Neural cell (in vitro differentiated cells): ENCODE measurements at regions not wholly inside any gene's neighbourhood (a gene's known extent, or its start where the extent isn't known, plus 50 kb on each side); places are given as distances from the start of the nearest gene placed in this dataset.

ENCODE experiments used
- H2AFZ ChIP-seq: fragments of 200-600, 300-800 bp; sonication (generic), shearing (Covaris generic); 2 replicates; pipeline ENCODE4 v1.6.0; 2014; ENCODE audit warnings: low read depth, mild to moderate bottlenecking, antibody characterized with exemption, low read length, moderate library complexity
- H3F3A ChIP-seq: fragments of 200-600 bp; shearing (Covaris generic); 2 replicates; pipeline ENCODE4 v1.6.1; 2016; ENCODE audit warnings: mild to moderate bottlenecking, moderate library complexity, mixed read lengths, antibody characterized with exemption, low read length; ENCODE audit not compliant: insufficient read depth, poor library complexity, severe bottlenecking
- H3K27ac ChIP-seq: fragments of 200-600, 300-800 bp; sonication (generic), shearing (Covaris generic); 2 replicates; pipeline ENCODE4 v1.5.1; 2014; ENCODE audit warnings: mild to moderate bottlenecking, low read length, moderate library complexity
- H3K27me3 ChIP-seq: fragments of 300-800, 200-600 bp; sonication (generic), shearing (Covaris generic); 2 replicates; pipeline ENCODE4 v1.6.0; 2014; ENCODE audit warnings: mild to moderate bottlenecking, low read depth, low read length, moderate library complexity; ENCODE audit not compliant: insufficient read depth
- H3K36me3 ChIP-seq: fragments of 300-800, 200-600 bp; sonication (generic), shearing (Covaris generic); 2 replicates; pipeline ENCODE4 v1.5.1; 2014; ENCODE audit warnings: mild to moderate bottlenecking, antibody characterized with exemption, low read length, moderate library complexity; ENCODE audit not compliant: insufficient read depth
- H3K4me2 ChIP-seq: fragments of 300-800, 200-600 bp; sonication (generic), shearing (Covaris generic); 2 replicates; pipeline ENCODE4 v1.6.0; 2014; ENCODE audit warnings: mild to moderate bottlenecking, low read length
- H3K4me3 ChIP-seq: fragments of 300-800, 200-600 bp; sonication (generic), shearing (Covaris generic); 2 replicates; pipeline ENCODE4 v1.5.1; 2014; ENCODE audit warnings: mild to moderate bottlenecking, low read length, moderate library complexity
- H3K79me2 ChIP-seq: fragments of 200-600 bp; shearing (Covaris generic); replicated peaks from 2 replicates; pipeline ENCODE4 v1.6.0; 2014; ENCODE audit warnings: mild to moderate bottlenecking, low read length, moderate library complexity; ENCODE audit not compliant: insufficient read depth
- H3K9ac ChIP-seq: fragments of 300-800, 200-600 bp; sonication (generic), shearing (Covaris generic); 2 replicates; pipeline ENCODE4 v1.6.1; 2016; ENCODE audit warnings: mild to moderate bottlenecking, low read length, mixed read lengths
- H3K9me2 ChIP-seq: fragments of 200-600 bp; shearing (Covaris generic); 2 replicates; pipeline ENCODE4 v1.6.1; 2016; ENCODE audit warnings: mild to moderate bottlenecking, low read length, mixed read lengths; ENCODE audit not compliant: insufficient read depth
- H3K9me3 ChIP-seq: fragments of 200-600, 300-800 bp; sonication (generic), shearing (Covaris generic); 2 replicates; pipeline ENCODE4 v1.6.1; 2016; ENCODE audit warnings: mild to moderate bottlenecking, mixed run types, low read length, moderate library complexity, mixed read lengths
- H4K20me1 ChIP-seq: fragments of 200-600 bp; shearing (Covaris generic); 2 replicates; pipeline ENCODE4 v1.6.1; 2016; ENCODE audit warnings: mild to moderate bottlenecking, mixed run types; ENCODE audit not compliant: insufficient read depth
- CTCF ChIP-seq: fragments of 450-650 bp; IDR thresholded peaks from 2 replicates; pipeline ENCODE4 v1.5.1; 2014; ENCODE audit warnings: antibody characterized with exemption, mild to moderate bottlenecking, moderate library complexity; ENCODE audit not compliant: poor library complexity, severe bottlenecking
- EP300 ChIP-seq: fragments of 450-650 bp; conservative IDR thresholded peaks from 2 replicates; pipeline ENCODE4 v1.6.1; 2014; ENCODE audit warnings: antibody characterized with exemption, mild to moderate bottlenecking, moderate library complexity; ENCODE audit not compliant: poor library complexity, severe bottlenecking
- EZH2 ChIP-seq: fragments of 200-600, 300-800 bp; shearing (Covaris generic), sonication (generic); IDR thresholded peaks from 2 replicates; pipeline ENCODE4 v1.6.1; 2014; ENCODE audit warnings: antibody characterized with exemption, low read length, borderline replicate concordance, mild to moderate bottlenecking; ENCODE audit not compliant: insufficient read depth, poor library complexity, severe bottlenecking
- MXI1 ChIP-seq: fragments of 450-650 bp; conservative IDR thresholded peaks from 2 replicates; pipeline ENCODE4 v1.6.1; 2014; ENCODE audit warnings: antibody characterized with exemption, mild to moderate bottlenecking; ENCODE audit not compliant: poor library complexity, severe bottlenecking
- POLR2AphosphoS5 ChIP-seq: IDR thresholded peaks from 2 replicates; pipeline ENCODE4 v1.6.1; 2012
- RAD21 ChIP-seq: fragments of 450-650 bp; conservative IDR thresholded peaks from 2 replicates; pipeline ENCODE4 v1.6.1; 2014; ENCODE audit warnings: antibody characterized with exemption, mild to moderate bottlenecking, moderate library complexity
- REST ChIP-seq: IDR thresholded peaks from 2 replicates; pipeline ENCODE4 v1.6.1; 2012; ENCODE audit warnings: borderline replicate concordance
- SMC3 ChIP-seq: fragments of 450-650 bp; conservative IDR thresholded peaks from 2 replicates; pipeline ENCODE4 v1.6.1; 2014; ENCODE audit warnings: antibody characterized with exemption, mild to moderate bottlenecking, moderate library complexity; ENCODE audit not compliant: poor library complexity
- TAF1 ChIP-seq: IDR thresholded peaks from 2 replicates; pipeline ENCODE4 v1.6.1; 2012; ENCODE audit warnings: low read depth

- H3K79me2 ChIP-seq = no peaks in the 10 kb centered on the region
- TF ChIP-seq RAD21 (no peak), SMC3 (no peak)
- no peak overlapping the region for H3K4me3 ChIP-seq
- H3K27me3 ChIP-seq = no peaks in the 10 kb centered on the region
- H3K9ac ChIP-seq = no peak overlapping the region
- H2AFZ ChIP-seq = no peak overlapping the region
- H3F3A ChIP-seq = no peaks in the 10 kb centered on the region
- H3K36me3 ChIP-seq = no peaks in the 10 kb centered on the region
- no peaks in the 10 kb centered on the region for H3K9me3 ChIP-seq
- no peak overlapping the region for H3K27ac ChIP-seq
- H3K4me2 ChIP-seq = no peak overlapping the region
- no peaks in the 10 kb centered on the region for H4K20me1 ChIP-seq
- H3K9me2 ChIP-seq = no peaks in the 10 kb centered on the region
These were observed 606.5 kb upstream of the ADAMTS16 start for GRCh38 chr5:4533457-4534105.

- Histone ChIP-seq H3K27me3 (no peaks in the 10 kb centered on the region), H3K4me3 (no peak overlapping the region), H3K4me2 (no peak overlapping the region), H3K9ac (no peak overlapping the region), H3K9me2 (no peaks in the 10 kb centered on the region), H3K9me3 (no peaks in the 10 kb centered on the region), H3K79me2 (no peaks in the 10 kb centered on the region), H2AFZ (no peak overlapping the region), H3K36me3 (no peaks in the 10 kb centered on the region), H3F3A (no peaks in the 10 kb centered on the region), H4K20me1 (no peaks in the 10 kb centered on the region), H3K27ac (no peak overlapping the region)
- no peak for TF ChIP-seq POLR2AphosphoS5
- TF ChIP-seq EP300 = no peak
- TF ChIP-seq REST = no peak
- TF ChIP-seq RAD21 = no peak
- TF ChIP-seq MXI1 = no peak
- TF ChIP-seq CTCF = no peak
- TF ChIP-seq SMC3 = no peak
- no peak for TF ChIP-seq TAF1
- TF ChIP-seq EZH2 = no peak
These were observed 602.6 kb upstream of the ADAMTS16 start for GRCh38 chr5:4537489-4537888.
